Hepatocyte (in vitro differentiated cells): ENCODE measurements at regions not wholly inside any gene's neighbourhood (a gene's known extent, or its start where the extent isn't known, plus 50 kb on each side); places are given as distances from the start of the nearest gene placed in this dataset.

ENCODE experiments used
- DNase-seq: peaks from one replicate; pipeline ENCODE4 v3.0.0-alpha.2; 2016; ENCODE audit warnings: low spot score
- H2AFZ ChIP-seq: fragments of 200-600 bp; sonication (generic); 2 replicates; pipeline ENCODE4 v1.6.0; 2016; ENCODE audit warnings: antibody characterized with exemption, mild to moderate bottlenecking
- H3K27ac ChIP-seq: fragments of 200-600 bp; sonication (generic); 2 replicates; pipeline ENCODE4 v1.5.1; 2016; ENCODE audit warnings: mild to moderate bottlenecking
- H3K27me3 ChIP-seq: fragments of 200-600 bp; sonication (generic); 2 replicates; pipeline ENCODE4 v1.6.1; 2016
- H3K36me3 ChIP-seq: fragments of 200-600 bp; sonication (generic); replicated peaks from 2 replicates; pipeline ENCODE4 v1.5.1; 2016; ENCODE audit warnings: low read depth; ENCODE audit not compliant: insufficient read depth
- H3K4me1 ChIP-seq: fragments of 200-600 bp; sonication (generic); 2 replicates; pipeline ENCODE4 v1.5.1; 2016; ENCODE audit warnings: mild to moderate bottlenecking, moderate library complexity; ENCODE audit not compliant: insufficient read depth
- H3K4me2 ChIP-seq: fragments of 200-600 bp; sonication (generic); 2 replicates; pipeline ENCODE4 v1.6.0; 2016
- H3K4me3 ChIP-seq: fragments of 200-600 bp; sonication (generic); 2 replicates; pipeline ENCODE4 v1.5.1; 2016; ENCODE audit warnings: mild to moderate bottlenecking
- H3K79me2 ChIP-seq: fragments of 200-600 bp; sonication (generic); 2 replicates; pipeline ENCODE4 v1.6.0; 2017; ENCODE audit warnings: mild to moderate bottlenecking
- H3K9me2 ChIP-seq: fragments of 200-600 bp; sonication (generic); replicated peaks from 2 replicates; pipeline ENCODE4 v1.6.0; 2017; ENCODE audit warnings: mild to moderate bottlenecking; ENCODE audit not compliant: insufficient read depth
- H3K9me3 ChIP-seq: fragments of 200-600 bp; sonication (generic); 2 replicates; pipeline ENCODE4 v1.5.1; 2016; ENCODE audit warnings: low read depth, mild to moderate bottlenecking
- H4K20me1 ChIP-seq: fragments of 200-600 bp; sonication (generic); 2 replicates; pipeline ENCODE4 v1.6.0; 2016; ENCODE audit warnings: mild to moderate bottlenecking; ENCODE audit not compliant: insufficient read depth, poor library complexity, severe bottlenecking
- CTCF ChIP-seq: fragments of 200-600 bp; sonication (generic); IDR thresholded peaks from 2 replicates; pipeline ENCODE4 v1.5.1; 2016; ENCODE audit warnings: antibody characterized with exemption, mild to moderate bottlenecking; ENCODE audit not compliant: poor library complexity
- EZH2 ChIP-seq: fragments of 200-600 bp; sonication (generic); IDR thresholded peaks from 2 replicates; pipeline ENCODE4 v1.6.1; 2016; ENCODE audit warnings: antibody characterized with exemption, mild to moderate bottlenecking, borderline replicate concordance
- EZH2phosphoT487 ChIP-seq: fragments of 200-600 bp; sonication (generic); IDR thresholded peaks from one replicate; pipeline ENCODE4 v1.6.1; 2018; ENCODE audit warnings: antibody characterized with exemption, mild to moderate bottlenecking, low read depth, moderate library complexity; ENCODE audit not compliant: unreplicated experiment, severe bottlenecking
- WGBS: methylation state at CpG from one replicate; pipeline ENCODE4 v1.1.6; 2016; ENCODE audit warnings: low lambda C conversion rate; ENCODE audit errors: missing lambda C conversion rate; 5-methylcytosine and 5-hydroxymethylcytosine counted together

- H3K9me3 ChIP-seq, result no peaks in the 10 kb centered on the region
Observed at GRCh38 chr2:33925311-33925710, 326.2 kb upstream of the FAM98A start.

GRCh38 chr2:33924586-33925169 is 325.6 kb upstream of the FAM98A start:
- DNase-seq, result no peak
- Histone ChIP-seq H3K9me3 (no peaks in the 10 kb centered on the region), H3K4me1 (no peaks in the 10 kb centered on the region), H3K27ac (no peak overlapping the region), H3K79me2 (no peaks in the 10 kb centered on the region), H3K4me2 (no peak overlapping the region), H3K9me2 (no peaks in the 10 kb centered on the region), H3K4me3 (no peak overlapping the region), H2AFZ (no peak overlapping the region), H4K20me1 (no peaks in the 10 kb centered on the region), H3K27me3 (no peaks in the 10 kb centered on the region), H3K36me3 (no peaks in the 10 kb centered on the region)
- 74% methylated on average over 3 of the region's 3 CpGs for WGBS
- no peak for TF ChIP-seq EZH2phosphoT487
- no peak for TF ChIP-seq EZH2
- no peak for TF ChIP-seq CTCF

More at GRCh38 chr2:33925311-33925710, 326.2 kb upstream of the FAM98A start:
- Histone ChIP-seq H3K4me3 (no peak overlapping the region), H2AFZ (no peak overlapping the region), H3K9me2 (no peaks in the 10 kb centered on the region), H3K27ac (no peak overlapping the region), H3K27me3 (no peaks in the 10 kb centered on the region), H3K4me1 (no peaks in the 10 kb centered on the region), H3K4me2 (no peak overlapping the region), H3K36me3 (no peaks in the 10 kb centered on the region), H3K79me2 (no peaks in the 10 kb centered on the region), H4K20me1 (no peaks in the 10 kb centered on the region)
- no peak for DNase-seq
- TF ChIP-seq EZH2 (no peak), CTCF (no peak), EZH2phosphoT487 (no peak)
- WGBS, result 57% methylated on average over 1 of the region's 1 CpG

- Histone ChIP-seq H3K9me2 (no peaks in the 10 kb centered on the region), H3K27me3 (no peaks in the 10 kb centered on the region), H3K36me3 (no peaks in the 10 kb centered on the region), H4K20me1 (no peaks in the 10 kb centered on the region), H3K4me3 (no peak overlapping the region), H3K79me2 (no peaks in the 10 kb centered on the region), H3K4me1 (no peaks in the 10 kb centered on the region), H3K27ac (no peak overlapping the region), H3K4me2 (no peak overlapping the region), H3K9me3 (no peaks in the 10 kb centered on the region), H2AFZ (no peak overlapping the region)
- WGBS, result 96% methylated on average over 4 of the region's 4 CpGs
- no peak for TF ChIP-seq EZH2
- no peak for TF ChIP-seq CTCF
- TF ChIP-seq EZH2phosphoT487, result no peak
- DNase-seq, result no peak
Observed at GRCh38 chr2:33917252-33917651, 318.2 kb upstream of the FAM98A start.
